Sigmoid colon (tissue), 6 donors: ENCODE measurements at regions not wholly inside any gene's neighbourhood (a gene's known extent, or its start where the extent isn't known, plus 50 kb on each side); places are given as distances from the start of the nearest gene placed in this dataset.

Source experiments
- DNase-seq: peaks from one replicate; pipeline ENCODE4 v3.0.0-alpha.2; 2019
- H3K27ac ChIP-seq, 4 donors: fragments of 200-600 bp; sonication (generic); one replicate each; pipeline ENCODE4 v1.5.1; 2016 to 2019; ENCODE audit warnings: mild to moderate bottlenecking in 1 of 4
- H3K27me3 ChIP-seq, 3 donors: fragments of 200-600 bp; sonication (generic); one replicate each; pipeline ENCODE4 v1.5.1; 2019; ENCODE audit warnings: mild to moderate bottlenecking in 1 of 3
- H3K36me3 ChIP-seq, 4 donors: fragments of 200-600 bp; sonication (generic); one replicate each; pipeline ENCODE4 v1.5.1; 2016 to 2019
- H3K4me1 ChIP-seq, 4 donors: fragments of 200-600 bp; sonication (generic); one replicate each; pipeline ENCODE4 v1.5.1; 2017 to 2019
- H3K4me3 ChIP-seq, 4 donors: fragments of 200-600 bp; sonication (generic); one replicate each; pipeline ENCODE4 v1.5.1; 2017 to 2019; ENCODE audit warnings: mild to moderate bottlenecking in 2 of 4, moderate library complexity in 1 of 4
- H3K9me3 ChIP-seq, 4 donors: fragments of 200-600 bp in 3 of 4; sonication (generic) in 3 of 4; one replicate each; pipeline versions ENCODE4 v1.5.1 to v1.6.1; 2013 to 2019
- CTCF ChIP-seq, 4 experiments: fragments of 450-650 bp in 3 of 4; fragments of 200-600 bp in 1 of 4; IDR thresholded peaks; one replicate each; pipeline ENCODE4 v1.5.1; 2016 to 2019; ENCODE audit warnings: antibody characterized with exemption in 4 of 4, mild to moderate bottlenecking in 3 of 4, moderate library complexity in 2 of 4
- EP300 ChIP-seq, 4 donors: sonication (generic); formaldehyde crosslinking; IDR thresholded peaks; one replicate each; pipeline ENCODE4 v1.6.1; 2017; ENCODE audit warnings: antibody characterized with exemption in 4 of 4
- POLR2A ChIP-seq, 2 donors: fragments of 450-650 bp; IDR thresholded peaks; one replicate each; pipeline ENCODE4 v1.6.1; 2016; ENCODE audit warnings: antibody characterized with exemption in 2 of 2, mild to moderate bottlenecking in 2 of 2, moderate library complexity in 2 of 2
- POLR2AphosphoS5 ChIP-seq, 4 donors: sonication (generic); formaldehyde crosslinking; IDR thresholded peaks; one replicate each; pipeline ENCODE4 v1.6.1; 2017; ENCODE audit warnings: antibody characterized with exemption in 4 of 4
- WGBS, 2 donors: extraction: QIAGEN DNeasy Blood & Tissue Kit; methylation state at CpG; one replicate each; pipeline ENCODE4 v1.1.7; 2013; 5-methylcytosine and 5-hydroxymethylcytosine counted together
- intact Hi-C: fragments of 100-400 bp; cut with DNase I; formaldehyde crosslinking; loops from one replicate; pipeline ENCODE4 v1.15.1; 2023
- donor health status: healthy with polysubstance abuse.
- donor health status: healthy.

GRCh38 chr16:87057211-87057881, 259.8 kb downstream of the C16orf95 start:
- intact Hi-C loops, result no loop called here
- TF ChIP-seq POLR2A (IDR thresholded peaks at IDR 0.05) (no peak), EP300 (IDR thresholded peaks at IDR 0.05) (no peak), CTCF (IDR thresholded peaks at IDR 0.05) (no peak), POLR2AphosphoS5 (IDR thresholded peaks at IDR 0.05) (no peak)
- Histone ChIP-seq H3K9me3 (peaks cover 0 to 4% (median 0%) of the 10 kb centered on the region in 4 donors), H3K36me3 (no peaks in the 10 kb centered on the region), H3K27ac (no peak overlapping the region), H3K27me3 (peaks cover 5 to 69% (median 36%) of the 10 kb centered on the region in 3 donors), H3K4me3 (no peak overlapping the region), H3K4me1 (no peaks in the 10 kb centered on the region)
- 82 to 90% methylated on average over 26 of the region's 26 CpGs for WGBS, 2 donors
- peak; percentile 24 for DNase-seq

- Histone ChIP-seq H3K36me3 (no peaks in the 10 kb centered on the region), H3K27me3 (peaks cover 4 to 72% (median 38%) of the 10 kb centered on the region in 3 donors), H3K4me1 (no peaks in the 10 kb centered on the region), H3K9me3 (peaks cover 0 to 4% (median 0%) of the 10 kb centered on the region in 4 donors), H3K27ac (no peak overlapping the region), H3K4me3 (no peak overlapping the region)
- no peak for TF ChIP-seq POLR2AphosphoS5 (IDR thresholded peaks at IDR 0.05)
- TF ChIP-seq EP300 (IDR thresholded peaks at IDR 0.05), result no peak
- peak; percentile 49 for DNase-seq
- 86 to 94% methylated on average over 26 of the region's 26 CpGs for WGBS, 2 donors
- intact Hi-C loops, result no loop called here
Measured at GRCh38 chr16:87057951-87058560, 259.1 kb downstream of the C16orf95 start.

- H3K4me3 ChIP-seq, result no peak overlapping the region
- H3K4me1 ChIP-seq, result no peaks in the 10 kb centered on the region
- H3K9me3 ChIP-seq, result peaks cover 0 to 4% (median 0%) of the 10 kb centered on the region in 4 donors
- H3K36me3 ChIP-seq, result no peaks in the 10 kb centered on the region
- WGBS, 2 donors, result 94 to 96% methylated on average over 17 of the region's 17 CpGs
- peaks cover 0 to 72% (median 40%) of the 10 kb centered on the region in 3 donors for H3K27me3 ChIP-seq
- intact Hi-C loops, result no loop called here
- DNase-seq, result peak; percentile 40
- no peak for TF ChIP-seq POLR2AphosphoS5 (IDR thresholded peaks at IDR 0.05)
- no peak for TF ChIP-seq POLR2A (IDR thresholded peaks at IDR 0.05)
- no peak for TF ChIP-seq EP300 (IDR thresholded peaks at IDR 0.05)
- TF ChIP-seq CTCF (IDR thresholded peaks at IDR 0.05), result no peak
- H3K27ac ChIP-seq, result no peak overlapping the region
Measured at GRCh38 chr16:87058728-87059250, 258.4 kb downstream of the C16orf95 start.

- H3K27ac ChIP-seq, result no peak overlapping the region
- no peaks in the 10 kb centered on the region for H3K9me3 ChIP-seq
- no peak for DNase-seq
- H3K36me3 ChIP-seq, result no peaks in the 10 kb centered on the region
- H3K4me1 ChIP-seq, result no peaks in the 10 kb centered on the region
- 50 to 51% methylated on average over 16 of the region's 16 CpGs for WGBS, 2 donors
- no peak overlapping the region for H3K4me3 ChIP-seq
- intact Hi-C loops, result loop anchor here (10.0 kb wide), 1 partner anchor 214 kb away; no protein-coding TSS in a partner anchor
- no peak for TF ChIP-seq CTCF (IDR thresholded peaks at IDR 0.05)
- no peak for TF ChIP-seq POLR2A (IDR thresholded peaks at IDR 0.05)
- no peak for TF ChIP-seq POLR2AphosphoS5 (IDR thresholded peaks at IDR 0.05)
- TF ChIP-seq EP300 (IDR thresholded peaks at IDR 0.05), result no peak
- peaks cover 0 to 75% (median 36%) of the 10 kb centered on the region in 3 donors for H3K27me3 ChIP-seq
Measured at GRCh38 chr16:87060034-87060986, 256.9 kb downstream of the C16orf95 start.
